Stimulated activated CD8-positive, alpha-beta memory T cell treated with anti-CD3 and anti-CD28 coated beads, Interleukin-15, amount 100 ng/mL, for 24 hours (primary cell): ENCODE measurements at regions not wholly inside any gene's neighbourhood (a gene's known extent, or its start where the extent isn't known, plus 50 kb on each side); places are given as distances from the start of the nearest gene placed in this dataset.
A peak's percentile ranks its signal among the peaks of the same experiment; 100 is the strongest.
"Not testable (repeated sequence)": the region's sequence is repeated elsewhere in the genome, so short reads cannot be mapped to it uniquely, and the experiment has no call there.

Source experiments
- DNase-seq: peaks from one replicate; pipeline ENCODE4 v3.0.0-alpha.2; 2020; ENCODE audit warnings: low read depth

DNA sequence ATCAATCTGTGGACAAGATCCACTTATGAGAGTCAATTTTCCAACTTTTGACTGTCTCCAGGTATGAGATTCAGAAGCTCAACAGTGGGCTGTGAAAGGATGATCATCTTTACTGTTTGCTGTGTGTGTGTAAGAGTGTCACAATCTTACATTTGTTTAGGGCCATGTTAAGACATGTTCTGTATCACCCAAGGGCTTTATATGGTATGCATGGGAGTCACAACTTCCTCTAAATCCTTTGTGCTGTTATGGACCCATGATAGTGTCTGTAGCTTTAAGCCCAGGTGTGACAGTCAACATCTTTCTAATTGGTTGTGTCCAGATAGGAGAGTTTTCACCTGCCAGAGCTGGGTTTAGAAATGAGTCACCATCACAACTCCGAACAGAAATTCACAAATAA is 70.2 kb downstream of the ZNF726 start:
- not testable (repeated sequence) for DNase-seq

GRCh38 chr19:23986623-23987022 is 71.9 kb downstream of the ZNF726 start:
- no peak for DNase-seq

DNA sequence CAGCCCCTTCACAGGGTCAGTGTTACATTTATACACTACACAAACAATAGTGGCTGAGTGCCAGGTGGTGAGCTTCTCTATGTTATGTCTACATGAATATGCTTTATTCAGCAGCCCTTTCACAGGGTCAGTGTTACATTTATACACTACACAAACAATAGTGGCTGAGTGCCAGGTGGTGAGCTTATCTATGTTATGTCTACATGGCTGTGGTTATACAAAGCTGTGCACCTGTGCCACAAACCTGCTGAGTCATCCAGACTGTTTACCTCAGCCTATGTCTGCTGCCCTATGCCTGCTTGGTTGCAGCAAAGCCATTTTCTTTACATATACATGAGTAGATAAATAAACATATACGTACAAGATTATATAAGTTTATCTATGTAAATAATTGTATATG is 76.5 kb downstream of the ZNF726 start:
- no peak for DNase-seq

DNA sequence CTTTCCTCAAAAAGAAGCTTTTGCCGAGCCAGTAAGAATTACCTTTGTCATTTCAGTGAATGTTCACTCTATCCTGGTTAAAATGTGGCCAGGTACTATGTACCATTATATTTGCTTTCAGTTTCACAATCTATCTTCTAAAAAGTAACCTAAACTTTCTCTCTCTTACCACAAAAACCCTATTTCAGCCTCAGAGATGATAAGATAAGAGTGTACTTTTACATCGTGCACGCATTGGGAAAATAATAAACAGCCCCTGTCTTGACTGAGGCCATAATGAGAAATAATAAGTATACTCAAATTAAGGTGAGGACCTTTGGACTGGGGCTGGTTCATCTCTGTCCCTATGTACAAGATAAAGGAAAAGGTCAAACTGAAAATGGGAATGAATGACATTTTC is 77.7 kb downstream of the ZNF726 start:
- no peak for DNase-seq

DNA sequence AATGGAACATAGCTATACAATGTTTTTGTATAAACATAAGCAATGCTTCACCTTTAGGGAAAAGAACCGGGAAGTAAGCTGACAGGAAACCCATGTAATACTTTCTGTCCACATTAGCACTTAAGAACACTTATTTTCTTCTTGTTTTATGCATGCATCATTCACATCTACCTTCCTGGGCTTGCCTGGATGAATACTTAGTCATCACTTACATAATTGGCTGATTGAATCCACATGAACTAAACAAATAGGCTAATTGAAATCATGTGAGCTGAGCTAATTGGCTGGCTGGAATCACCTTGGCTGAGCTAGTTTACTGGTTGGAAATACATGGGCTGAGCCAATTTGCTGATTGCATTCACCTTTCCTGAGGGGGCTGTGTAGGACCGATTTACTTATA is 78.8 kb downstream of the ZNF726 start:
- DNase-seq, result no peak

DNA sequence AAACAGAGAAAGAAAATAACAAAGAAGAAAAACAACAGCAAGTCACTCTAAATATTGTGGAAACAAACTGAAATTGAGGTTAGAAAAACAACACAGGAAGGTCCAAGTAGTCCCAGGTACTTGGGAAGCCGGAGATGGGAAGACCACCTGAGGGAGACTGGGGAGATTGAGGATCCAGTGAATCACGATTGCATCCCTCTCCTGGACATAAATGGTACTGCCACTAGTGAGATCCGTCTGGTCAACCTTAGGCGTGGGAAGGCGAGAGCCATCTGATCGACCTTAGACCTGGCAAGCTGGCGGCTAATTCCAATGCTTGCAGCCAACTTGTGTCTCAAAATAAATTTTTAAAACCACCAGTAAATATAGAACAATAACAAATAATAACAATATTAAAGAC is 81.9 kb downstream of the ZNF726 start:
- DNase-seq, result no peak

- DNase-seq, result no peak
These were observed 83.9 kb downstream of the ZNF726 start for GRCh38 chr19:23998568-23998967.

DNA sequence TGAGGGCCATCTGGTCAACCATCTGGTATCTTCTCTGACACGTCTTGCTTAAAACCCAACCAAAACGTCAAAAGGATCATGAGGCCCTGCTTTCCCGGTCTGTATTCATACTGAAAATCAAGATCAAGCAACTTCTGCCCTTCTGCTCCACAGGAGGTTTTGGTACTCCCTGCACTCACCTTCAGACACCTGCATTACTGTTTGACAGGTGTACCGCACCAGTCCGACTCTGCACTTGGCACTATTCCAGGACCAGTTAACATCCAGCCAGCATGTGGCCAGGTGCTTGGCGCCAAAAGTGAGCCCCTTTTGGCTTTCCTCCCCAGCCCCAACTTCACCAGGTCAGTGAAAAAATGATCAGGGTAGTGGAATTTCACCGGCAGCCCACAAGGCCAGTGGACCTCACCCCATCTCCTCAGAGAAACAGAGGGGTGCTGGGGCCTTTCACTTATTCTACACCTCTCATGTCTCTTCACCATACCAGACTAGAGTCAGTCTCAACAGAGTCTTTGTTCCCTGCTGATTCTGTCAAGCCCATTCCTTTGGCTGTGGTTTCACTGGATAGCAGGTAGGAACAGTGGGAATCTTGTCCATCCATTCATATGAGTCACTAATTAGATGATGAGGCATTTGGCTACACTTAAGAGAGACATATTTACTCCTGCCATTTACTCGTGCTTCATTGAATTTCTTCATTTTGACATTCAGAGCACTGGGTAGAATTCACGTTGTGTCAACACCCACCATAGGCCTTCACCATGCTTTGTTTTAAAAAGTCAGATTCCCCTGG is 85.3 kb downstream of the ZNF726 start:
- DNase-seq, result no peak

- no peak for DNase-seq
These were observed 86.0 kb downstream of the ZNF726 start for GRCh38 chr19:24000656-24001055.

- no peak for DNase-seq
These were observed 84.6 kb upstream of the ZNF254 start for GRCh38 chr19:24002256-24002945.

- DNase-seq, result no peak
These were observed 83.5 kb upstream of the ZNF254 start for GRCh38 chr19:24003537-24003936.

DNA sequence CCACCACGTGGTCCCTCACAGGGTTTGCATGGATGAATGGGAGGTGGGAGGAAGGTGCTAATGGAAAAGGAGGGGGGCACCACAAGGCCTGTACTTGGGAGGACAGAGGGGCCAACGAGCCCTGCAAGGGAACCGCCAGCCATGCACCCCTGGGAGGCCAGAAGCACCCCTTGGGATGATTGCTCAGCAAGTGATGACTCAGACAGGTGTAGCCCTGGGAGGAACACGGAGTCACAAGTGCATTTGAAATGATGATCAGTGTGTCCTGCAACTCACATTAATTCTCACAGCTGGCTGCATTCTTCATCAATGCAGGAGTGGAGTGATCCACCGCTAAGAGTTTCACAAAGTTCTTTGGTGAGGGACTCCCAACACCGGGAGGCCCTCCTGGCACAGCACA is 82.8 kb upstream of the ZNF254 start:
- DNase-seq, result no peak

DNA sequence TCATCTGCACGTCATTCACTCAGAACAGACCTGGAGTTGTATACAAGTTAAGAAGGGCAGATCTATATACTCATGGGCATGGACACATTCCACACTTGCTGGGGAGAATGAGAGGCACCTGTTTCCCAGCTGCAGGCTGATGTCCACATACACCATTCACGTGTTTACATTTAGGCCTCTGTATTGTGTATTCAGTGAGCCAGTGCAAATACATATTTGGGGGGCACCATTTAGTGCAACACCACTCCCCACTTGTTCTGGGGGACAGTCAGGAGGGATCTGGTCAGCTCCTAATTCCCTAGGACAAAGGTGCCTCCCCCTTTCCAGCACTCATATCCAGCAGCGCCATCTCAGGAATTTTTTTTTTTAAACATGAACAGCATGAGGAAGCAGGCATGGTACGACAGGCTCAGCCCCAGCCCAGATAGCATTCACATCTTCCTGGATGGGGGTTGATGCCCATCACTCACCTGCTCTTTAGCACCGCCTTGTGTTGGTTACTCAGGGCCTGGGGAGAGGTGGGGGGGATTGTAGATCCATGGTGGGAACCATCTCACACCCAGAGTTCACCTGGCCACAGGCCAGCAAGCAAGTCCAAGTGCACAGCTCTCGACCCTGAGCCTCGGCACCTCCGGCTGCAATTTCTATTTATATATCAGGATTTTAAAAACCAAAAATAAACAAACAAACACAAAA is 56.9 kb upstream of the ZNF254 start:
- no peak for DNase-seq

DNA sequence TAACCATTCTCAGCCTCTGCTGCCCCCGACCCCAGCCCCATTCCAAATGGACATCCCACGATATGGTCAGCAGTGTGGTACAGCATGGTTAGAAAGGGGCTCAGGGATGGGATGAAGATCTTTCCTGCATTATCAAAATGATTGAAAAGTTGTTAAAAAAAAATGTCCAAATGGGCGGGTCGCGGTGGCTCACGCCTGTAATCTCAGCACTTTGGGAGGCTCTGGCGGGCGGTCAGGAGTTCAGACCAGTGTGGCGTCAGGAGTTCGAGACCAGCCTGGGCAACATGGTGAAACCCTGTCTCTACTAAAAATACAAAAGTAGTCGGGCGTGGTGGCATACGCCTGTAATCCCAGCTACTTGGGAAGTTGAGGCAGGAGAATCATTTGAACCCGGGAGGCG is 54.3 kb upstream of the ZNF254 start:
- no peak for DNase-seq

- DNase-seq, result peak; percentile 51
These were observed 53.6 kb upstream of the ZNF254 start for GRCh38 chr19:24033301-24033962.

- DNase-seq, result peak; percentile 1
These were observed 53.0 kb upstream of the ZNF254 start for GRCh38 chr19:24033963-24034342.

GRCh38 chr19:24035261-24035880 is 51.6 kb upstream of the ZNF254 start:
- DNase-seq, result not testable (repeated sequence)
